PC-9 (cell line): ENCODE measurements at regions not wholly inside any gene's neighbourhood (a gene's known extent, or its start where the extent isn't known, plus 50 kb on each side); places are given as distances from the start of the nearest gene placed in this dataset.

Source experiments
- EZH2 ChIP-seq: fragments of 200-600 bp; sonication (generic); IDR thresholded peaks from 2 replicates; pipeline ENCODE4 v1.8.0; 2017; ENCODE audit warnings: antibody characterized with exemption, low read depth
- TF ChIP-seq, protein P1 (sequence below): fragments of 200-600 bp; sonication (generic); conservative IDR thresholded peaks from 2 replicates; pipeline ENCODE4 v1.6.1; 2017; ENCODE audit warnings: mixed run types, antibody characterized with exemption, mild to moderate bottlenecking, moderate library complexity

DNA sequence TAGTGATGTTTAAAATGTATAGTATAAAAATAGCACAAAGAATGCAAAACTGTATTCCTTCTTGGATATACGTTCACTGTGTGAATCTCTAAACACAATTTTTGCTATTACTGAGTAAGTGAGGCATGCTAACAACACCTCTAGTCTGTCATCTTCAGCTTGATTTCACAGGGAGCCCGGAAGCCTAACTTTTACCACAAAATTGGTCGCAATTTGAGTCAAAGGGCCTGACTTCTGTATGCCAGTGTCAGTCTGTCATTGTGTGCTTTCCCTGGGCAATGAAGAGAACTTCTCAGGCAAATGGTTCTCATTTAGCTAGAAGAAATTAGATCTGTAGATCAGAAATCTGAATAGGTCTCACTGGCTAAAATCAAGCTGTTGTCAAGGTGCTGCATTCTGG lies 1059.5 kb downstream of the FAM181B start:
- TF ChIP-seq, protein P1, sequence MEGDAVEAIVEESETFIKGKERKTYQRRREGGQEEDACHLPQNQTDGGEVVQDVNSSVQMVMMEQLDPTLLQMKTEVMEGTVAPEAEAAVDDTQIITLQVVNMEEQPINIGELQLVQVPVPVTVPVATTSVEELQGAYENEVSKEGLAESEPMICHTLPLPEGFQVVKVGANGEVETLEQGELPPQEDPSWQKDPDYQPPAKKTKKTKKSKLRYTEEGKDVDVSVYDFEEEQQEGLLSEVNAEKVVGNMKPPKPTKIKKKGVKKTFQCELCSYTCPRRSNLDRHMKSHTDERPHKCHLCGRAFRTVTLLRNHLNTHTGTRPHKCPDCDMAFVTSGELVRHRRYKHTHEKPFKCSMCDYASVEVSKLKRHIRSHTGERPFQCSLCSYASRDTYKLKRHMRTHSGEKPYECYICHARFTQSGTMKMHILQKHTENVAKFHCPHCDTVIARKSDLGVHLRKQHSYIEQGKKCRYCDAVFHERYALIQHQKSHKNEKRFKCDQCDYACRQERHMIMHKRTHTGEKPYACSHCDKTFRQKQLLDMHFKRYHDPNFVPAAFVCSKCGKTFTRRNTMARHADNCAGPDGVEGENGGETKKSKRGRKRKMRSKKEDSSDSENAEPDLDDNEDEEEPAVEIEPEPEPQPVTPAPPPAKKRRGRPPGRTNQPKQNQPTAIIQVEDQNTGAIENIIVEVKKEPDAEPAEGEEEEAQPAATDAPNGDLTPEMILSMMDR, result no peak
- TF ChIP-seq EZH2, result no peak
